Fibroblast of skin of left quadriceps (primary cell): ENCODE measurements at regions not wholly inside any gene's neighbourhood (a gene's known extent, or its start where the extent isn't known, plus 50 kb on each side); places are given as distances from the start of the nearest gene placed in this dataset.

Experiments used
- DNase-seq, 2 experiments: peaks; one replicate each; pipeline ENCODE4 v3.0.0-alpha.2; 2013; ENCODE audit warnings: low read depth in 2 of 2

DNA sequence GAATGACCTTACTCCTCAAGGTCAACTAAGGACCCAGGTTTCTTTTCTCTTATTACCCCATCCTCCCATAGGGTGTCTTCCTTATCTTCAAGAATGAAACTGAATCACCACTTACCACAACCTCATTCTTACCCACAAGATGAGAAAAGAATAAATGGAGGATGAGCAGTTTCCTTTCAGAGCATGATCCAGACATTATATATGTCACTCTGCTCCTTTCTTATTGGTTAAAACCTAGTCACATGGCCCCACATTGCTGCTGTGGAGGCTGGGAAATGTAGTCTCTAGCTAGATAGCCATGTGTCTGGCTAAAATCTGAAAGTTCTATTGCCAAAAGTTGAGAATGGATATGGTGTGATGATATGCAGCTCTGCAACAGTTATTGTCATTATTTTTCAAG is 62.4 kb upstream of the RAI2 start:
- no peak for DNase-seq

DNA sequence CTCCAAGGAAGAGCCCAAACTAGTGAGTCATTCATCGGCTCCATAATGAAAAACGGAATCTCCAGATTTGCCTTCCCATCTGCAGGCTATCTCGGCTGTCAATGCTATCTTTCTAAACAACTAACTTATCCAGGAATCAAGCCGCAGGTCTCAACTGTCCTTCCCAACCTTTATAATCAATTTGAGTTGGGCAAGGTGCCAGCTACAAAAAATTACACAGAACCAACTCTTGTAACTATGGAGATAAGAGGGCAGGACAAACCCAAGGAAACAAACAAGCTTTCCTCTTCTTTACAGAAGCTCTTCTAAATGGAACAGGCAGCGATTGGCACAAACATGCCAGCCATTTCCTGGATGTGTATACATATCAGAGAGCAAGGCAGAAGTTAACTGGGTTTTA is 61.2 kb upstream of the RAI2 start:
- DNase-seq = no peak

DNA sequence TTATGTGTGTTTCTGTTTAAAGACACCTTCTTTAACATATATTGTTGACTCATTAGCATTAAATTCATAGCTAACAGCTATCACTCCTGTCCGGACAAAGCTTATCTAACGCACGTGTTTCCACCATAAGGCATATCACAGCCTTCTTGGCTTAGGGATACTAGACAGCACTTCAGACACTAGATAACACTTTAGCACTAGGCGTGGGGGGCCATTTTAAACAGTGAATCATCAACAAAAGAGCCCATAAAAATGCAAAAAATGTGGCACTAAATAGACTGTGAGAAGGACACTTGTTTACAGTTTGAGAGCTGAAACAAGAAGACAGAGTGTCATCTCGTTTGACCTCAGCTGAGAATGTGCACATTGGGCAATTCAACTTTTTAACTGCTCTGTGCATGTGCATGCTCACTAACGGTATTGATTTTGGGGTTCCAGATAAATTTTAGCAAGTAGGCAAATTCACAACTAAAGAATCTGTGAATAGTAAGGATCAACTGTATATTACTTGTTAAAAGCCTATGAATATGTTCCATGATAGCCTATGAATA is 58.9 kb upstream of the RAI2 start:
- DNase-seq = no peak

DNA sequence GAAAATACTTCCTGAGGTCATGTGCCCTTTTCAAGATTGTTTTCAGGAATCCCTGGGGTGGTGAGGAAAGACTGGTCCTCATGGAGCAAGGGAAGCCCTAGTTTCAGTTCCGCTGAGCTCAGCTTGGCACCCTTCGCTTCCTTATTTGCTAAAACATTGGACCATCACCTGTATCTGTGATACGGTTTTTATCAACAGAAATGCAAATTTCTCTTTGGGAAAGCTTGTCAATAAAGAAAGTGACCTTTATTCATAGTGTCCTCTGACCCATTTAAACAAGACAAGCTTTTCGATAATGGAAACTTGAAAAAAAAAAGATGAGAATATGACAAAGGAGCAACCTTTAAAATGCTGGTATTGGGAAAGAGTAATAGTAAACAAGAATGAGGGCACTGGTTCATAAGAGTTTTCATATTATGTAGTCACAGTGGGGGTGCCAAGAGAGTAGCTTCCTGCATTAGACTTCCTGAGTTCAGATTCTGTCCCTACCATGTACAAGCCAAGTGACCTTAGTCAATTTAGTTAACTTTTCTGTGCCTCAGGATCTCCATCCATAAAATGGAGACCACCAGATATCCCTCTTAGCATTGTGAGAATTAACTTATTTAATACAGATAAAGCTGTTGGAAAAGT is 57.0 kb upstream of the RAI2 start:
- DNase-seq = no peak

DNA sequence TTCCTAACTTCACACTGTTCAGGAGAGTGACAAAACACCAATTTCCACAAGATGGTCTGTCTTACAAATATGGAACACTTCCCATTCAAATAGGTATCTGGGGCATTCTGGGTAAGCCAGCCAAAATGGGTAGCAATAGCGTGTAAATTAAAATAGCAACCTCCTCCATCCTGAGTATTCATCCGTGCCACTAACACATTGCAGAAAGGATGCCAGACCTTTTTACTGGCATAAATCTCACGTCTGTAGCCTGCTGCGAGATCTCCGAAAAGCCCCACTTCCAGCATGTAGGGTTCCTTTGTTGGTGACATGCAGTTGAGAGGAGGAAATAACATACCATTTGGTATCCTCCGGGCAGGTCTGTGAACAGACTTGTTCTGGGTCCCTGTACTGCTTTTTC is 52.7 kb upstream of the RAI2 start:
- DNase-seq = no peak
